Activated naive CD8-positive, alpha-beta T cell treated with anti-CD3 and anti-CD28 coated beads for 36 hours (primary cell): ENCODE measurements at regions not wholly inside any gene's neighbourhood (a gene's known extent, or its start where the extent isn't known, plus 50 kb on each side); places are given as distances from the start of the nearest gene placed in this dataset.

Experiments
- DNase-seq: peaks from one replicate; pipeline ENCODE4 v3.0.0; 2021
- H3K27ac Mint-ChIP-seq: one replicate; pipeline ENCODE4 v1.8.0; 2022; ENCODE audit warnings: mild to moderate bottlenecking, moderate library complexity, mixed read lengths
- H3K27me3 Mint-ChIP-seq: one replicate; pipeline ENCODE4 v1.8.0; 2022; ENCODE audit warnings: mild to moderate bottlenecking, mixed read lengths
- H3K36me3 Mint-ChIP-seq: one replicate; pipeline ENCODE4 v1.8.0; 2021; ENCODE audit warnings: mild to moderate bottlenecking, mixed read lengths
- H3K4me1 Mint-ChIP-seq: one replicate; pipeline ENCODE4 v1.8.0; 2021; ENCODE audit warnings: mixed read lengths
- H3K4me3 Mint-ChIP-seq: one replicate; pipeline ENCODE4 v1.8.0; 2022; ENCODE audit warnings: mild to moderate bottlenecking, moderate library complexity, mixed read lengths
- H3K9me3 Mint-ChIP-seq: one replicate; pipeline ENCODE4 v1.8.0; 2022; ENCODE audit warnings: mixed read lengths

DNA sequence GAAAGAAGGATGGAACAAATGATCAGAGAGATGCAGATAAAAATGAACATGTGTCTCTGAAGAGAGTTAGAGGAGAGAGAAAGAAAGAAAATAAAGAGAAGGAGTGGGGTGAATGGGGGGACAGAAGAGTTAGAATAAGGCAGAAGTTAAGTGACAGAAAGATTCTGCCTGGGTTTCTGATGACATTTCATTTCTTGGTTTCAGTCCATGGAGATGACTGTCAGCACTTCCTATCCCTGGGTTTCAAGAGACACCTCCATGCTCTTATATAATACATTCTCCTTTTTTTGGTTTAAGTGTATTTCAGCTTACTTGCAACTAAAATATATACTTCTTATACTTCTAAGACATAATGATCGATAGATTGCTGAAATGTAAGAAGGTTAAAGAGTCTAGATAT, 213.0 kb upstream of the IL12B start:
- Mint-ChIP-seq H3K9me3 (peaks cover 6% of the 10 kb centered on the region), H3K36me3 (no peaks in the 10 kb centered on the region), H3K27me3 (peaks cover 3% of the 10 kb centered on the region), H3K27ac (no peak overlapping the region), H3K4me1 (no peaks in the 10 kb centered on the region), H3K4me3 (no peak overlapping the region)
- no peak for DNase-seq

GRCh38 chr5:159545156-159545555, 214.9 kb upstream of the IL12B start:
- no peaks in the 10 kb centered on the region for H3K4me1 Mint-ChIP-seq
- peaks cover 3% of the 10 kb centered on the region for H3K27me3 Mint-ChIP-seq
- no peak overlapping the region for H3K4me3 Mint-ChIP-seq
- H3K36me3 Mint-ChIP-seq, result no peaks in the 10 kb centered on the region
- DNase-seq, result no peak
- H3K9me3 Mint-ChIP-seq, result peaks cover 6% of the 10 kb centered on the region
- H3K27ac Mint-ChIP-seq, result no peak overlapping the region

DNA sequence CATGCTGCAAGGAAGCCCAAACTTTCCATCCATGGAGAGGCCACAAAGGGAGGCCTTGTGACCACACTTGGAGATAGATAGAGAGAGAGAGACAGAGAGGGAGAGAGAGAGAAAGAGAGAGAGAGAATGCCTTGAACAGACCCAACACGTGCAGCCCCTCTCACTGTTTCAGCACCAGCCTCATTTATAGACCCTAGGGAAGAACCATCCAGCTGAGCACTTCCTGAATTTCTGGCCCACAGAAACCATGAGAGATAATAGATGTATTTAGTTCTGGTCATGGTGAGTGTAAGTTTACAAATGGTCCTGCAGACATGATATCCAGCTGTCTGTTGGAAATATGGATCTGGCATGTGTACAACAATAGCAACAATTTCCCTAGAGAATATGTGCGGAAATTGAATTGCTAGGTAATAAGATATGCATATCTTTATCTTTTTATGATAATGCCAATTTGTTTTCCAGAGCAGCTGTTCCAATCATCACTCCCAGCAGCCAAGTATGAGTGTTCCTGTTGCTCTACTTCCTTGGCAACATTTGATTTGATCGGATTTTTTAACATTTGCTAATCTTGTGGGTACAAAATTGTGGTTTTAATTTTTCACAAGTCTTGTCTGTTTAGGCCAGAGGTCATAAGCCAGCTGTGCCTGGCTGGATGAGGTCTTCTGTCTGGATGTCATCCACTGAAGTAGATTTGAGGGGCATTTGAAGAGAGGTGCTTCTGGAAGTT, 217.3 kb upstream of the IL12B start:
- Mint-ChIP-seq H3K4me1 (no peaks in the 10 kb centered on the region), H3K9me3 (peaks cover 6% of the 10 kb centered on the region), H3K27me3 (peaks cover 3% of the 10 kb centered on the region), H3K27ac (no peak overlapping the region), H3K36me3 (no peaks in the 10 kb centered on the region), H3K4me3 (no peak overlapping the region)
- DNase-seq, result no peak

DNA sequence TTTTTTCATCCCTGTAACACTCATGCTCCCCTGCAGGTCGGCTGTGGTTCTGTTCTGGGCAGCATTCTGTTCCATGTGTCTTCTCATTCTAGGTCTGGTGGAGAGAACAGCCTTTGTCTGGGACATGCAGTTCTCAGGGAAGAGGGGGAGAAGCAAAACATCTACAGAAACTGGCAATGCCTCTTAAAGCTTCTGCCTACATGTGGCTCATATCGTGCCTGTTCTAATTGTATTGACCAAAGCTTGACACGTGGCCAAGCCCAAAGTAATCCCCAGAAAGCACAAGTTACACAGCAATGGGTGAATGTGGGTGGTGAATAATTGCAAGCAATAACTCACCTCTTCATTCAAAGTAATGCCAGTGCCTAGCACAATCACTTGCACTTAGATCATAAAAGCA, 218.2 kb upstream of the IL12B start:
- H3K36me3 Mint-ChIP-seq, result no peaks in the 10 kb centered on the region
- no peak for DNase-seq
- peaks cover 3% of the 10 kb centered on the region for H3K27me3 Mint-ChIP-seq
- peaks cover 6% of the 10 kb centered on the region for H3K9me3 Mint-ChIP-seq
- no peaks in the 10 kb centered on the region for H3K4me1 Mint-ChIP-seq
- no peak overlapping the region for H3K4me3 Mint-ChIP-seq
- H3K27ac Mint-ChIP-seq, result no peak overlapping the region

DNA sequence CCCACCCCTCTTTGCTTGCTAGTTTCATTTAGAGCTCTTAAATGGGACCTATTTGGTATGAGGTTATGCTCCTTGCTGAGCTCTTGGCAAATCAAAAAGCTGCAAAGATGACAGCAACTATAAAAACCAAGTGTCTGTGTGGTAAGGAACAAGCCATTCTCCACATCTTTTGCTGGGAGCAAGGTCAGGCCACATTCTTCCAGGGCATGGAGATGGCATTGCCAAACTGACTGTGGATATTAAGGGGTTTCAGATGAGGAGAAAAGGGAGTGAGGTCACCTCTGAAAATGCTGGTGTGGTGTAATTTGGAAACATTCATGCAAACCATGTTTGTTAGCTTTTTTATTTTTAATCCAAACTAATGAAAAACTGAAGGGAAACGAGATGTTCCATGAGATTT, 218.8 kb upstream of the IL12B start:
- no peaks in the 10 kb centered on the region for H3K36me3 Mint-ChIP-seq
- no peak overlapping the region for H3K4me3 Mint-ChIP-seq
- H3K9me3 Mint-ChIP-seq, result peaks cover 6% of the 10 kb centered on the region
- DNase-seq, result no peak
- no peak overlapping the region for H3K27ac Mint-ChIP-seq
- peaks cover 3% of the 10 kb centered on the region for H3K27me3 Mint-ChIP-seq
- no peaks in the 10 kb centered on the region for H3K4me1 Mint-ChIP-seq

DNA sequence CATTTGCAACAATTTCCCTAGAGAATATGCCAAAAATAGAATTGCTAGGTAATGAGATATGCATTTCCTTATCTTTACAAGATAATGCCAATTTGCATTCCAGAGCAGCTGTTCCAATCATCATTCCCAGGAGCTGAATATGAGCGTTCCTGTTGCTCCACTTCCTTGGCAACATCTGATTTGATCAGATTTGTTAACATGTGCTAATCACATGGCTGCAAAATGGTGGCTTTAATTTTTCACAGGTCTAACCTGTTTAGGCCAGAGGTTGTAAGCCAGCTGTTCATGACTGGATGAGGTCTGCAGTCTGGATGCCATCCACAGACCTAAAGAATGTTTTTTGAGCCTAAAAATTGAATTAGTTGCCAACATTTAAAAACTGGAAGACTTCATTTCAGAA, 220.7 kb upstream of the IL12B start:
- Mint-ChIP-seq H3K27ac (no peak overlapping the region), H3K4me1 (no peaks in the 10 kb centered on the region), H3K36me3 (no peaks in the 10 kb centered on the region), H3K9me3 (peaks cover 6% of the 10 kb centered on the region), H3K4me3 (no peak overlapping the region), H3K27me3 (no peaks in the 10 kb centered on the region)
- no peak for DNase-seq

DNA sequence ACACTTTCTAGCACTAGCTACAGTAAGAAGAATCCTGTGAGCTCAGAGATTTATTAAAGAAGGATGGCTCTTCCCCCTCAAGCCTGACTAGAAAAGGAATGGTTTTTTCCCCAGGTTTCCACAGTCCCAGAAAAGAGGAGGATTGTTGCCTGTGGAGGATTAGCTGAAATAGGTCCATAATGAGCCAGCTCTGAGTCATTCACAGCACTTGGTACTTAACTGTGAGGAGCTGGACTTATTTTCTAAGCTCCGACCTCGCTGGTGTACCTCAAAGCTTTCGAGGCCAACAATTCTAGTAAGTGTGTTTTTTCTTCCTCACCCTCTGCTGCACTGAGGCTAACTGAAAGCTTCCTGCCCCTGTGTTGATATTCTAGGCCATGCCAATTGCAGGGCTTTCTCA, 222.5 kb upstream of the IL12B start:
- Mint-ChIP-seq H3K36me3 (no peaks in the 10 kb centered on the region), H3K9me3 (no peaks in the 10 kb centered on the region), H3K27ac (no peak overlapping the region), H3K4me3 (no peak overlapping the region), H3K27me3 (no peaks in the 10 kb centered on the region), H3K4me1 (no peaks in the 10 kb centered on the region)
- DNase-seq, result no peak

GRCh38 chr5:159553792-159554191, 223.5 kb upstream of the IL12B start:
- H3K27ac Mint-ChIP-seq, result no peak overlapping the region
- H3K4me1 Mint-ChIP-seq, result no peaks in the 10 kb centered on the region
- no peaks in the 10 kb centered on the region for H3K9me3 Mint-ChIP-seq
- H3K36me3 Mint-ChIP-seq, result no peaks in the 10 kb centered on the region
- no peak for DNase-seq
- no peaks in the 10 kb centered on the region for H3K27me3 Mint-ChIP-seq
- H3K4me3 Mint-ChIP-seq, result no peak overlapping the region

DNA sequence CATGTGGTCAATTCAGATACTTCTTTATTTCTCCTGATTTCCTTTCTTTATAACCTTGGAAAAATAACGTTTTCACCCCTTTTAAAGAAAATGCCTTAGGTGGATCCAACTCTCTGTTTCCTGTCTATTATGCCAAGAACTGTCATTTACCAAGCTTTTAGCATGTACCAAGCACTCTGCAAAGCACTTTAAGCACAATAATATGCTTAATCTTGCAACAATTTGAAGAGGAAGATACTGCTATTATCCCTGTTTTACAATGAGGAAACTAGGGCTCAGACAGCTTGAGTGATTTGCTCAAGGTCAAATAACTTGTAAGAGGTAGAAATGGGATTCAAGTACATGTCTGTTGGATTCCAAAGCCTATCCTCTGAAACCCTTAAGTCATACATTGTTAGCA, 224.8 kb upstream of the IL12B start:
- no peak for DNase-seq
- no peaks in the 10 kb centered on the region for H3K36me3 Mint-ChIP-seq
- no peaks in the 10 kb centered on the region for H3K9me3 Mint-ChIP-seq
- H3K4me1 Mint-ChIP-seq, result no peaks in the 10 kb centered on the region
- H3K27me3 Mint-ChIP-seq, result peaks cover 2% of the 10 kb centered on the region
- H3K4me3 Mint-ChIP-seq, result no peak overlapping the region
- H3K27ac Mint-ChIP-seq, result no peak overlapping the region

DNA sequence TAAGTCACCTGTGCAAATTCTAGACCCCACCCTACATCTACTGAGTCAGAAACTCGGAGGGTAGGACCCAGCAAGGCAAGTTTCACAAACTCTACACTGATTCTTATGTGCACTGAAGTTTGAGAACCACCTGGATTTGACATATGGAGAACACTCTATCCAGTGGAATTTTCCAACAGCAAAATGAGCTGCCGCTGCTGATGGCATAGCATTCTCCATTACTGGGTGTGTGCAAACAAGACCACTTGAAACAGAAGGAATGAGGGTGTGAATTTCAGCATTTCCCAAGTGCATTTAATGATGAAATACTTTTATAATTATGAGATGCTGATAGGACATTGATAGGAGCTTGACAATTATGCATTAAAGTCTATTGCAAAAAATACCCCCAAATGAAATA, 229.1 kb upstream of the IL12B start:
- H3K4me1 Mint-ChIP-seq, result no peaks in the 10 kb centered on the region
- no peak overlapping the region for H3K4me3 Mint-ChIP-seq
- peaks cover 10% of the 10 kb centered on the region for H3K27me3 Mint-ChIP-seq
- H3K9me3 Mint-ChIP-seq, result no peaks in the 10 kb centered on the region
- no peak for DNase-seq
- H3K36me3 Mint-ChIP-seq, result no peaks in the 10 kb centered on the region
- no peak overlapping the region for H3K27ac Mint-ChIP-seq

- no peak overlapping the region for H3K27ac Mint-ChIP-seq
- DNase-seq, result no peak
- H3K36me3 Mint-ChIP-seq, result no peaks in the 10 kb centered on the region
- no peak overlapping the region for H3K4me3 Mint-ChIP-seq
- no peaks in the 10 kb centered on the region for H3K4me1 Mint-ChIP-seq
- H3K9me3 Mint-ChIP-seq, result no peaks in the 10 kb centered on the region
- peaks cover 10% of the 10 kb centered on the region for H3K27me3 Mint-ChIP-seq
Measured at GRCh38 chr5:159560088-159560487, 229.8 kb upstream of the IL12B start.

DNA sequence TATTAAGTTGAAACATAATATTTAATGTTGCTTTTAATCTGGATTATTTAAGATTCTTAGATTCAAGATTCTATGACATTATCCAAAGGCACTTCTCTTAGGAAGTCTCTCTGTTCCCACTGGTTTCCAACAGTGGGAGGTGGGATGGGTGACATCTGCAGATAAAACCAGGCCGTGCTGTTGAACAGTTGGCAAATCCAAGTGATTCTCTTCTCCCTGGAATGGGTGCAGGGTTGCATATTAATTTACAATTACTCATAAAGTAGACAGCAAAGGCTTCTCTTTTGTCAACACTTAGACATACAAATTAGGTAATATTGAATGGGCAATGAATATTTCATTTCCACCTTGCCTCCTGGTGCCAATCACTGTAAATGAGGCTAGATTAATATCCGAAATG, 233.7 kb upstream of the IL12B start:
- Mint-ChIP-seq H3K4me1 (no peaks in the 10 kb centered on the region), H3K9me3 (no peaks in the 10 kb centered on the region), H3K27me3 (peaks cover 10% of the 10 kb centered on the region), H3K4me3 (no peak overlapping the region), H3K36me3 (no peaks in the 10 kb centered on the region), H3K27ac (no peak overlapping the region)
- no peak for DNase-seq

- Mint-ChIP-seq H3K4me1 (no peaks in the 10 kb centered on the region), H3K9me3 (no peaks in the 10 kb centered on the region), H3K27me3 (no peaks in the 10 kb centered on the region), H3K27ac (no peak overlapping the region), H3K4me3 (no peak overlapping the region), H3K36me3 (no peaks in the 10 kb centered on the region)
- no peak for DNase-seq
Measured at GRCh38 chr5:159566832-159567231, 236.5 kb upstream of the IL12B start.

DNA sequence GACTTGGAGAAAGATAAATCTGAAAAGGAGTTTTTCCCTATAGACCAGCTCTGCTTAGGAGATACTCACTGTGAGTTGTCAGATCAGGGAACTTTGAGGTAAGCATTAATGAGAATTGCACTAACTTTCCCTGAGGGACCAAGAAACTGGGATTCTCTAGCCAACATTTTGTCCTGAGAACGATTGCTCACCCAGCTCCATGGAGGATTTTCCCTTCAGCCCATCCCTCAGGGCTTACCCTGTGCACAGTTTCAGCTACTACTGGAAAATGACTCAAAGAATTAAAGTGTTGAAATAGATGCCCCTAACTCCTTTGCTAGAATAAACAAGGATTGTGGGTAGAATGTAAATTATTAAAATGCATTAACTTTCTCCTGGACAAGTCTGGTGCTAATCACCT, 237.2 kb upstream of the IL12B start:
- Mint-ChIP-seq H3K27me3 (no peaks in the 10 kb centered on the region), H3K36me3 (no peaks in the 10 kb centered on the region), H3K27ac (no peak overlapping the region), H3K4me1 (no peaks in the 10 kb centered on the region), H3K4me3 (no peak overlapping the region), H3K9me3 (no peaks in the 10 kb centered on the region)
- DNase-seq, result no peak

- no peak for DNase-seq
- no peaks in the 10 kb centered on the region for H3K4me1 Mint-ChIP-seq
- H3K9me3 Mint-ChIP-seq, result no peaks in the 10 kb centered on the region
- H3K36me3 Mint-ChIP-seq, result no peaks in the 10 kb centered on the region
- no peak overlapping the region for H3K4me3 Mint-ChIP-seq
- peaks cover 8% of the 10 kb centered on the region for H3K27me3 Mint-ChIP-seq
- H3K27ac Mint-ChIP-seq, result no peak overlapping the region
Measured at GRCh38 chr5:159571501-159572244, 241.4 kb upstream of the IL12B start.

DNA sequence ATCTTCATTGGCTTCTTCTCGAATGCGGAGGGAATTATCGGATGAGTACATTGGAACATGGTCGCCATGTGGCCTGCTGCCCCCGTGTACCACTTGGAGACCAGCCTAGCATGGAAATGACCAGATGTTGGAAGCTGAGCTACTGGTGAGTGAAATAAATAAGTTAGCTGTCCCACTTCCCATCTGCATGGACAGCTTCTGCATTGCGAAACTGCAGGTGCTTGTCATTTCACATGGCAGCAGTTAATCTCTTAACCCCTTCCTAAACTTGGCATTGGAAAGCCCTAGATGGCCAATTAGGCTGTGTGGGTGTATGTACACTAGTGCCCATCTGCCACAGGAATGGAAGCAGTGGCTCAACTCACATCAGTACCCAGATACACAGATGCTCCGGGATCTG, 246.6 kb upstream of the IL12B start:
- no peaks in the 10 kb centered on the region for H3K36me3 Mint-ChIP-seq
- H3K4me1 Mint-ChIP-seq, result no peaks in the 10 kb centered on the region
- H3K27ac Mint-ChIP-seq, result no peak overlapping the region
- H3K9me3 Mint-ChIP-seq, result no peaks in the 10 kb centered on the region
- H3K27me3 Mint-ChIP-seq, result peaks cover 17% of the 10 kb centered on the region
- DNase-seq, result no peak
- no peak overlapping the region for H3K4me3 Mint-ChIP-seq
